ENCODE measurements at regions not wholly inside any gene's neighbourhood (a gene's known extent, or its start where the extent isn't known, plus 50 kb on each side); places are given as distances from the start of the nearest gene placed in this dataset.
"Not testable (repeated sequence)": the region's sequence is repeated elsewhere in the genome, so short reads cannot be mapped to it uniquely, and the experiment has no call there.

- Mint-ChIP-seq H3K27me3 (ENCODE audit: insufficient read depth, unreplicated experiment) (no peaks in the 10 kb centered on the region), H3K9me3 (ENCODE audit: unreplicated experiment) (peaks cover 14% of the 10 kb centered on the region), H3K36me3 (ENCODE audit: insufficient read depth, unreplicated experiment) (no peaks in the 10 kb centered on the region), H3K4me3 (ENCODE audit: unreplicated experiment) (no peak overlapping the region), H3K4me1 (ENCODE audit: insufficient read depth, unreplicated experiment) (no peaks in the 10 kb centered on the region), H3K27ac (ENCODE audit: low read depth, unreplicated experiment) (no peak overlapping the region)
- ChIA-PET POLR2A (no interaction called here), CTCF (no interaction called here)
- no TSS peak for BruUV-seq (replicated peaks)
- intact Hi-C loops (cut with micrococcal nuclease), result no loop called here
- no peak for DNase-seq (ENCODE audit: unreplicated experiment)
- TF ChIP-seq CTCF (IDR thresholded peaks at IDR 0.05; ENCODE audit: unreplicated experiment), result no peak
Measured at GRCh38 chr11:134971381-134971780, 559.3 kb upstream of the B3GAT1 start.

- TF ChIP-seq CTCF (IDR thresholded peaks at IDR 0.05; ENCODE audit: unreplicated experiment), result no peak
- H3K27ac Mint-ChIP-seq (ENCODE audit: low read depth, unreplicated experiment), result no peak overlapping the region
- H3K4me3 Mint-ChIP-seq (ENCODE audit: unreplicated experiment), result no peak overlapping the region
- no peaks in the 10 kb centered on the region for H3K4me1 Mint-ChIP-seq (ENCODE audit: insufficient read depth, unreplicated experiment)
- H3K36me3 Mint-ChIP-seq (ENCODE audit: insufficient read depth, unreplicated experiment), result no peaks in the 10 kb centered on the region
- intact Hi-C loops (cut with micrococcal nuclease), result no loop called here
- H3K9me3 Mint-ChIP-seq (ENCODE audit: unreplicated experiment), result peaks cover 3% of the 10 kb centered on the region
- no peaks in the 10 kb centered on the region for H3K27me3 Mint-ChIP-seq (ENCODE audit: insufficient read depth, unreplicated experiment)
- DNase-seq (ENCODE audit: unreplicated experiment), result no peak
- ChIA-PET CTCF (no interaction called here), POLR2A (interaction anchor here (0.6 kb wide), 1 partner anchor 58 kb away, joined by 3 read pairs; no protein-coding TSS in a partner anchor)
- no TSS peak for BruUV-seq (replicated peaks)
Measured at GRCh38 chr11:134967746-134968145, 555.7 kb upstream of the B3GAT1 start.

- BruUV-seq (replicated peaks); H3K4me3 Mint-ChIP-seq (ENCODE audit: unreplicated experiment); intact Hi-C loops (cut with micrococcal nuclease); H3K36me3 Mint-ChIP-seq (ENCODE audit: insufficient read depth, unreplicated experiment); H3K4me1 Mint-ChIP-seq (ENCODE audit: insufficient read depth, unreplicated experiment); DNase-seq (ENCODE audit: unreplicated experiment); POLR2A ChIA-PET; H3K27ac Mint-ChIP-seq (ENCODE audit: low read depth, unreplicated experiment); H3K27me3 Mint-ChIP-seq (ENCODE audit: insufficient read depth, unreplicated experiment): not testable (repeated sequence)
- H3K9me3 Mint-ChIP-seq (ENCODE audit: unreplicated experiment), result peaks cover 21% of the 10 kb centered on the region
- CTCF ChIA-PET, result interaction anchor here (0.6 kb wide), 1 partner anchor 394 kb away, joined by 3 read pairs; no protein-coding TSS in a partner anchor
Measured at GRCh38 chr11:134961386-134961785, 549.3 kb upstream of the B3GAT1 start.

GRCh38 chr11:134958870-134959269 lies 546.8 kb upstream of the B3GAT1 start:
- Mint-ChIP-seq H3K27me3 (ENCODE audit: insufficient read depth, unreplicated experiment) (no peaks in the 10 kb centered on the region), H3K27ac (ENCODE audit: low read depth, unreplicated experiment) (no peak overlapping the region)
- POLR2A ChIA-PET, result no interaction called here

More at GRCh38 chr11:134958870-134959269, 546.8 kb upstream of the B3GAT1 start:
- intact Hi-C loops (cut with micrococcal nuclease), result no loop called here
- Mint-ChIP-seq H3K36me3 (ENCODE audit: insufficient read depth, unreplicated experiment) (no peaks in the 10 kb centered on the region), H3K4me3 (ENCODE audit: unreplicated experiment) (no peak overlapping the region), H3K9me3 (ENCODE audit: unreplicated experiment) (peaks cover 31% of the 10 kb centered on the region), H3K4me1 (ENCODE audit: insufficient read depth, unreplicated experiment) (no peaks in the 10 kb centered on the region)
- no peak for DNase-seq (ENCODE audit: unreplicated experiment)
- TF ChIP-seq CTCF (IDR thresholded peaks at IDR 0.05; ENCODE audit: unreplicated experiment), result no peak
- CTCF ChIA-PET, result no interaction called here
- no TSS peak for BruUV-seq (replicated peaks)

All from MCF 10A (cell line).